IMR-90 (cell line): ENCODE measurements at regions not wholly inside any gene's neighbourhood (a gene's known extent, or its start where the extent isn't known, plus 50 kb on each side); places are given as distances from the start of the nearest gene placed in this dataset.

Source experiments
- ATAC-seq: fragments of 200-7000 bp; cut with Tn5 transposase; 2 replicates; pipeline ENCODE4 v1.9.1; 2020; ENCODE audit warnings: low read depth, mild to moderate bottlenecking, moderate library complexity
- BruUV-seq: library from RNA; stranded (reverse); fragments of 400-500 nt; replicated peaks from 2 replicates; lab custom pipeline; 2021; lab: Mats Ljungman, UMichigan
- CTCF ChIA-PET: fragments of 300-600 bp; formaldehyde crosslinking; extraction: SDS; loops from one replicate; lab custom pipeline; 2021; ENCODE audit warnings: antibody characterized with exemption; lab: Yijun Ruan, JAX
- POLR2A ChIA-PET: fragments of 300-600 bp; sonication (Branson Sonifier 250); formaldehyde crosslinking; loops from one replicate; lab custom pipeline; 2022; ENCODE audit warnings: antibody characterized with exemption; ENCODE audit not compliant: unreplicated experiment; lab: Charles Lee
- DNase-seq: peaks from one replicate; pipeline ENCODE4 v3.0.0; 2013
- H2AFZ ChIP-seq: replicated peaks from 2 replicates; pipeline ENCODE3; 2013; ENCODE audit warnings: low read length, mild to moderate bottlenecking; ENCODE audit not compliant: poor library complexity
- H2AK5ac ChIP-seq: 2 replicates; pipeline ENCODE4 v1.6.1; 2013; ENCODE audit warnings: low read depth, low read length, inconsistent platforms
- H2AK9ac ChIP-seq: replicated peaks from 2 replicates; pipeline ENCODE3; 2013; ENCODE audit warnings: mild to moderate bottlenecking, low read depth, low read length, moderate library complexity; ENCODE audit not compliant: poor library complexity
- H2BK120ac ChIP-seq: 2 replicates; pipeline ENCODE4 v1.6.1; 2013; ENCODE audit warnings: low read depth, low read length, inconsistent platforms
- H2BK15ac ChIP-seq: 3 replicates; pipeline ENCODE4 v1.6.1; 2013; ENCODE audit warnings: low read depth, low read length, inconsistent platforms
- H2BK20ac ChIP-seq: 2 replicates; pipeline ENCODE4 v1.6.1; 2013; ENCODE audit warnings: low read depth, mild to moderate bottlenecking, inconsistent platforms, low read length, moderate library complexity
- H2BK5ac ChIP-seq: 2 replicates; pipeline ENCODE4 v1.6.1; 2013; ENCODE audit warnings: mild to moderate bottlenecking, low read depth, low read length, inconsistent platforms; ENCODE audit not compliant: poor library complexity, severe bottlenecking
- H3K14ac ChIP-seq: replicated peaks from 2 replicates; pipeline ENCODE4 v1.6.1; 2013; ENCODE audit warnings: low read depth, low read length, inconsistent platforms
- H3K18ac ChIP-seq: 2 replicates; pipeline ENCODE4 v1.6.1; 2013; ENCODE audit warnings: low read depth, low read length, control low read depth
- H3K23ac ChIP-seq: 2 replicates; pipeline ENCODE4 v1.6.1; 2013; ENCODE audit warnings: low read depth, low read length, inconsistent platforms
- H3K27ac ChIP-seq: 2 replicates; pipeline ENCODE4 v1.5.1; 2013; ENCODE audit warnings: mild to moderate bottlenecking, control low read depth, low read length; ENCODE audit not compliant: insufficient read depth
- H3K27me3 ChIP-seq: 2 replicates; pipeline ENCODE4 v1.6.1; 2013; ENCODE audit warnings: low read length; ENCODE audit not compliant: control insufficient read depth, insufficient read depth
- H3K36me3 ChIP-seq: 2 replicates; pipeline ENCODE4 v1.6.1; 2013; ENCODE audit warnings: low read length, mixed read lengths; ENCODE audit not compliant: control insufficient read depth, insufficient read depth
- H3K4ac ChIP-seq: 2 replicates; pipeline ENCODE4 v1.6.1; 2013; ENCODE audit warnings: low read depth, low read length, inconsistent platforms
- H3K4me1 ChIP-seq: 2 replicates; pipeline ENCODE4 v1.6.1; 2013; ENCODE audit warnings: low read length, mixed read lengths; ENCODE audit not compliant: control insufficient read depth, insufficient read depth
- H3K4me2 ChIP-seq: 2 replicates; pipeline ENCODE4 v1.6.1; 2013; ENCODE audit warnings: low read depth, mild to moderate bottlenecking, control low read depth, low read length, moderate library complexity
- H3K4me3 ChIP-seq: 2 replicates; pipeline ENCODE4 v1.5.1; 2013; ENCODE audit warnings: low read depth, mild to moderate bottlenecking, control low read depth, low read length, moderate library complexity; ENCODE audit not compliant: insufficient read depth
- H3K56ac ChIP-seq: 2 replicates; pipeline ENCODE4 v1.6.1; 2013; ENCODE audit warnings: low read length, inconsistent platforms; ENCODE audit not compliant: insufficient read depth; ENCODE audit errors: extremely low read depth
- H3K79me1 ChIP-seq, 2 experiments: 2 replicates each; pipeline ENCODE4 v1.6.1; 2013; ENCODE audit warnings: low read length in 2 of 2, inconsistent platforms in 1 of 2, low read depth in 1 of 2
- H3K9ac ChIP-seq: 2 replicates; pipeline ENCODE4 v1.6.1; 2013; ENCODE audit warnings: low read depth, low read length, control low read depth
- H3K9me1 ChIP-seq: 2 replicates; pipeline ENCODE4 v1.6.1; 2013; ENCODE audit warnings: low read length, inconsistent platforms; ENCODE audit not compliant: insufficient read depth
- H3K9me3 ChIP-seq: 2 replicates; pipeline ENCODE4 v1.6.1; 2013; ENCODE audit warnings: low read length; ENCODE audit not compliant: control insufficient read depth, insufficient read depth
- H4K20me1 ChIP-seq: 2 replicates; pipeline ENCODE4 v1.6.1; 2013; ENCODE audit warnings: low read length, inconsistent platforms; ENCODE audit not compliant: insufficient read depth
- H4K5ac ChIP-seq: 2 replicates; pipeline ENCODE4 v1.6.1; 2013; ENCODE audit warnings: mild to moderate bottlenecking, low read depth, low read length, control low read depth
- H4K8ac ChIP-seq, 2 experiments: 2 replicates each; pipeline ENCODE4 v1.6.1; 2013; ENCODE audit warnings: low read depth in 2 of 2, low read length in 2 of 2, control low read depth in 1 of 2, inconsistent platforms in 1 of 2
- H4K91ac ChIP-seq: 2 replicates; pipeline ENCODE4 v1.6.1; 2013; ENCODE audit warnings: low read depth, low read length, inconsistent platforms; ENCODE audit not compliant: insufficient read depth
- BHLHE40 ChIP-seq: fragments of 150-350 bp; IDR thresholded peaks from 2 replicates; pipeline ENCODE4 v1.6.1; 2016; ENCODE audit warnings: mild to moderate bottlenecking, low read depth, low read length
- CEBPB ChIP-seq: IDR thresholded peaks from 2 replicates; pipeline ENCODE4 v1.6.1; 2012; ENCODE audit warnings: low read depth, low read length, improper control_type of control experiment
- CHD1 ChIP-seq: IDR thresholded peaks from 2 replicates; pipeline ENCODE4 v1.6.1; 2012; ENCODE audit warnings: low read depth, low read length, improper control_type of control experiment
- ELK1 ChIP-seq: fragments of 150-350 bp; IDR thresholded peaks from 2 replicates; pipeline ENCODE4 v1.6.1; 2016; ENCODE audit warnings: low read depth, mild to moderate bottlenecking, low read length, moderate library complexity, borderline replicate concordance
- FOS ChIP-seq: fragments of 150-350 bp; IDR thresholded peaks from 2 replicates; pipeline ENCODE4 v1.6.1; 2016; ENCODE audit warnings: low read depth, low read length
- MAFK ChIP-seq: IDR thresholded peaks from 2 replicates; pipeline ENCODE4 v1.6.1; 2012; ENCODE audit warnings: low read depth, low read length, improper control_type of control experiment
- MAZ ChIP-seq: IDR thresholded peaks from 2 replicates; pipeline ENCODE4 v1.6.1; 2012; ENCODE audit warnings: low read depth, mild to moderate bottlenecking, low read length, improper control_type of control experiment, moderate library complexity, borderline replicate concordance
- MXI1 ChIP-seq: IDR thresholded peaks from 2 replicates; pipeline ENCODE4 v1.6.1; 2012; ENCODE audit warnings: low read depth, mild to moderate bottlenecking, low read length, moderate library complexity, borderline replicate concordance
- NFE2L2 ChIP-seq: fragments of 150-350 bp; IDR thresholded peaks from 2 replicates; pipeline ENCODE4 v1.6.1; 2016; ENCODE audit warnings: low read depth, mild to moderate bottlenecking, low read length
- POLR2A ChIP-seq: IDR thresholded peaks from 2 replicates; pipeline ENCODE4 v1.6.1; 2012; ENCODE audit warnings: mild to moderate bottlenecking, low read depth, low read length
- RAD21 ChIP-seq: IDR thresholded peaks from 2 replicates; pipeline ENCODE4 v1.6.1; 2012; ENCODE audit warnings: low read length, improper control_type of control experiment
- RCOR1 ChIP-seq: IDR thresholded peaks from 2 replicates; pipeline ENCODE4 v1.6.1; 2012; ENCODE audit warnings: mild to moderate bottlenecking, low read length, improper control_type of control experiment; ENCODE audit not compliant: insufficient replicate concordance
- RFX5 ChIP-seq: IDR thresholded peaks from 2 replicates; pipeline ENCODE4 v1.8.0; 2012; ENCODE audit warnings: low read depth, mild to moderate bottlenecking, low read length, moderate library complexity
- SMC3 ChIP-seq: fragments of 150-350 bp; IDR thresholded peaks from 2 replicates; pipeline ENCODE4 v1.6.1; 2016; ENCODE audit warnings: low read depth, mild to moderate bottlenecking, antibody characterized with exemption, low read length, moderate library complexity
- USF2 ChIP-seq: fragments of 150-350 bp; IDR thresholded peaks from 2 replicates; pipeline ENCODE4 v1.6.1; 2017; ENCODE audit warnings: mild to moderate bottlenecking, antibody characterized with exemption, low read length, low read depth
- WGBS, 2 experiments: methylation state at CpG; one replicate each; pipeline versions ENCODE4 v1.1.5 to v1.1.7; 2013; ENCODE audit warnings: missing lambda C conversion rate in 2 of 2; ENCODE audit not compliant: insufficient read length in 1 of 2; ENCODE audit errors: extremely low coverage in 2 of 2; 5-methylcytosine and 5-hydroxymethylcytosine counted together
- dilution Hi-C: fragments of 300-500 bp; cut with HindIII; formaldehyde crosslinking; loops from one replicate; pipeline ENCODE4 v1.14.3; 2018; ENCODE audit warnings: low sequenced_read_pairs; ENCODE audit not compliant: unreplicated experiment
- in situ Hi-C: fragments of 300-500 bp; cut with MboI; formaldehyde crosslinking; loops from 3 replicates; pipeline ENCODE4 v1.14.3; 2019; ENCODE audit warnings: low sequenced_read_pairs, inconsistent platforms, mixed read lengths
- intact Hi-C: fragments of 100-400 bp; cut with micrococcal nuclease; formaldehyde crosslinking; loops from 2 replicates; pipeline ENCODE4 v1.10.0; 2022
- TF ChIP-seq, protein P1 (sequence below): conservative IDR thresholded peaks from 2 replicates; pipeline ENCODE4 v1.5.1; 2012; ENCODE audit warnings: mild to moderate bottlenecking, low read depth, low read length, improper control_type of control experiment

DNA sequence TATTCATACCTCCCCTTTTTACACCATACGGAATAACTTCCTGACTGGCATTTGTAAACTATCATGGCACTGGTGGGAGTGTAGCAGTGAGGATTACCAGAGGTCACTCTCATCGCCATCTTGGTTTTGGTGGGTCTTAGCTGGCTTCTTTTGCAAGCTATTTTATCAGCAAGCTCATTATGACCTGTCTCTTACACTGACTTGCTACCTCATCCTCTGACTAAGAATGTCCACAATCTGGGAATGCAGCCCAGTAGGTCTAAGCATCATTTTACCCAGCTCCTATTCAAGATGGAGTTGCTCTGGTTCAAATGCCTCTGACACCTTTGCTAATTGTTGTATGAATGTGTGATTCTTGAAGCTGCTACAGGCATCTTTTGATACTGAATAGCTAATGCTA lies 950.8 kb upstream of the SLC39A10 start:
- Histone ChIP-seq H3K9me3 (no peaks in the 10 kb centered on the region), H3K36me3 (no peaks in the 10 kb centered on the region), H2BK5ac (no peak overlapping the region), H2AFZ (no peak overlapping the region), H3K23ac (no peak overlapping the region), H3K79me1 (no peaks in the 10 kb centered on the region), H3K9me1 (no peaks in the 10 kb centered on the region), H3K4ac (no peak overlapping the region), H4K8ac (no peak overlapping the region), H4K20me1 (no peaks in the 10 kb centered on the region), H2BK20ac (no peak overlapping the region), H3K18ac (no peak overlapping the region), H4K5ac (no peak overlapping the region), H2AK9ac (no peak overlapping the region), H3K4me2 (no peak overlapping the region), H2BK15ac (no peak overlapping the region), H2AK5ac (no peak overlapping the region), H3K27me3 (no peaks in the 10 kb centered on the region), H3K14ac (no peak overlapping the region), H3K4me3 (no peak overlapping the region), H3K9ac (no peak overlapping the region), H3K27ac (no peak overlapping the region), H3K56ac (no peak overlapping the region), H4K91ac (no peak overlapping the region), H3K4me1 (no peaks in the 10 kb centered on the region), H2BK120ac (no peak overlapping the region)
- ChIA-PET POLR2A (no interaction called here), CTCF (interaction anchor here (0.7 kb wide), 1 partner anchor 13 kb away, joined by 3 read pairs; no protein-coding TSS in a partner anchor)
- no CpG with 5 or more reads among the region's 2 CpGs for WGBS, 2 experiments
- dilution Hi-C loops (no loop called here), in situ Hi-C loops (no loop called here), intact Hi-C loops (no loop called here)
- BruUV-seq, result no TSS peak
- ATAC-seq (no peak), DNase-seq (no peak)
- no peak for TF ChIP-seq MAZ
- TF ChIP-seq CHD1, result no peak
- TF ChIP-seq MXI1, result no peak
- no peak for TF ChIP-seq BHLHE40
- TF ChIP-seq MAFK, result no peak
- no peak for TF ChIP-seq RAD21
- TF ChIP-seq RCOR1, result no peak
- no peak for TF ChIP-seq CEBPB
- TF ChIP-seq, protein P1, sequence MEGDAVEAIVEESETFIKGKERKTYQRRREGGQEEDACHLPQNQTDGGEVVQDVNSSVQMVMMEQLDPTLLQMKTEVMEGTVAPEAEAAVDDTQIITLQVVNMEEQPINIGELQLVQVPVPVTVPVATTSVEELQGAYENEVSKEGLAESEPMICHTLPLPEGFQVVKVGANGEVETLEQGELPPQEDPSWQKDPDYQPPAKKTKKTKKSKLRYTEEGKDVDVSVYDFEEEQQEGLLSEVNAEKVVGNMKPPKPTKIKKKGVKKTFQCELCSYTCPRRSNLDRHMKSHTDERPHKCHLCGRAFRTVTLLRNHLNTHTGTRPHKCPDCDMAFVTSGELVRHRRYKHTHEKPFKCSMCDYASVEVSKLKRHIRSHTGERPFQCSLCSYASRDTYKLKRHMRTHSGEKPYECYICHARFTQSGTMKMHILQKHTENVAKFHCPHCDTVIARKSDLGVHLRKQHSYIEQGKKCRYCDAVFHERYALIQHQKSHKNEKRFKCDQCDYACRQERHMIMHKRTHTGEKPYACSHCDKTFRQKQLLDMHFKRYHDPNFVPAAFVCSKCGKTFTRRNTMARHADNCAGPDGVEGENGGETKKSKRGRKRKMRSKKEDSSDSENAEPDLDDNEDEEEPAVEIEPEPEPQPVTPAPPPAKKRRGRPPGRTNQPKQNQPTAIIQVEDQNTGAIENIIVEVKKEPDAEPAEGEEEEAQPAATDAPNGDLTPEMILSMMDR, result no peak
- no peak for TF ChIP-seq USF2
- TF ChIP-seq RFX5, result no peak
- no peak for TF ChIP-seq SMC3
- TF ChIP-seq FOS, result no peak
- TF ChIP-seq ELK1, result no peak
- TF ChIP-seq POLR2A, result no peak
- no peak for TF ChIP-seq NFE2L2
